Pancreas (tissue), 10 donors: ENCODE measurements at regions not wholly inside any gene's neighbourhood (a gene's known extent, or its start where the extent isn't known, plus 50 kb on each side); places are given as distances from the start of the nearest gene placed in this dataset.

ENCODE experiments used
- ATAC-seq, 4 donors: fragments of 200-7000 bp; cut with Tn5 transposase; one replicate each; pipeline versions ENCODE4 v1.8.0 to v1.9.1; 2020; ENCODE audit warnings: mild to moderate bottlenecking in 4 of 4, moderate library complexity in 4 of 4
- DNase-seq, 6 donors: peaks; one replicate each; pipeline ENCODE4 v3.0.0-alpha.2; 2020
- FAIRE-seq: peaks from 2 replicates; lab custom pipeline; 2012; peaks lifted over from hg19 to GRCh38; lab: Jason Lieb, UNC
- H3K27ac ChIP-seq, 4 donors: fragments of 200-600 bp; sonication (generic); 1 replicate in 3 of 4; 2 replicates in 1 of 4; pipeline versions ENCODE4 v1.5.0 to v1.8.0; 2020
- H3K27me3 ChIP-seq, 4 donors: fragments of 200-600 bp; one replicate each; pipeline ENCODE4 v1.8.0; 2021
- H3K36me3 ChIP-seq, 3 donors: fragments of 200-600 bp; sonication (generic) in 1 of 3; one replicate each; pipeline versions ENCODE4 v1.5.0 to v1.8.0; 2020 to 2021
- H3K4me1 ChIP-seq, 3 donors: fragments of 200-600 bp; one replicate each; pipeline ENCODE4 v1.8.0; 2021
- H3K4me3 ChIP-seq, 4 donors: fragments of 200-600 bp; sonication (generic) in 2 of 4; one replicate each; pipeline versions ENCODE4 v1.5.0 to v1.8.0; 2020 to 2021
- H3K9me3 ChIP-seq, 4 donors: fragments of 200-600 bp; one replicate each; pipeline ENCODE4 v1.8.0; 2021
- WGBS, 2 donors: extraction: QIAGEN DNeasy Blood & Tissue Kit; methylation state at CpG; one replicate each; pipeline ENCODE4 v1.1.7; 2013; 5-methylcytosine and 5-hydroxymethylcytosine counted together
- intact Hi-C, 3 donors: fragments of 100-400 bp; cut with DNase I; formaldehyde crosslinking; loops; one replicate each; pipeline versions ENCODE4 v1.11.1 to v1.14.2; 2022
- TF ChIP-seq, protein P1 (sequence below), 4 donors: fragments of 200-600 bp; sonication (generic) in 3 of 4; IDR thresholded peaks; one replicate each; pipeline versions ENCODE4 v1.5.0 to v1.8.0; 2021; ENCODE audit warnings: antibody characterized with exemption in 4 of 4
- donor health status: healthy with polysubstance abuse.
- donor health status: DM: no; HTN: no; CAD: no; lungs with moderate emphysema.
- donor health status: DM: no; HTN: no; CAD: no.
- donor health status: control.
- donor health status: control.
- donor health status: Bipolar disorder and iron deficiency.
- donor health status: DM: yes; HTN: yes; CAD: no.
- donor health status: DM: no; HTN: no; CAD: no.
- donor health status: DM: no; HTN: no; CAD: no.
- donor health status: DM: yes; HTN: yes; CAD: no.

DNA sequence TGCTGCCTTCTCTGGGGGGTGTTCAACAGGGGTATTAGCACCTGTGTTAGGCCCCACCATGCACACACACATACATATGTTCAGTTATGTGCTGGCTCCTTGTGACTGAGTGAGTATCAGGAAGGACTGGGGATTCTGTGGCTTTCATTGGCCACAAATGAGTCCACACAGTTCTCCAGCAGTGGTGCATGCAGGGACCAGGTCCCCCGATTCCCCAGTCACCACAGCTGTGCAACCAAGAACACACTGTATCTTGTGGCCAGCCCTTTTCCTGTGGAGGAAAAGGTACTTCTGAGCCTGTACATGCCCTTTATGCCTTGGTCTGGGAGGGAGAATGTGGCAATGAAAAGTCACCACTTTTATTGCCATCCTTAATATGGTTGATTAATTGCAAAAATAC, 74.9 kb upstream of the KLF7 start:
- Histone ChIP-seq H3K27ac (no peak overlapping the region), H3K9me3 (no peaks in the 10 kb centered on the region), H3K4me1 (no peaks in the 10 kb centered on the region), H3K4me3 (no peak overlapping the region), H3K27me3 (no peaks in the 10 kb centered on the region), H3K36me3 (no peaks in the 10 kb centered on the region)
- TF ChIP-seq, protein P1, sequence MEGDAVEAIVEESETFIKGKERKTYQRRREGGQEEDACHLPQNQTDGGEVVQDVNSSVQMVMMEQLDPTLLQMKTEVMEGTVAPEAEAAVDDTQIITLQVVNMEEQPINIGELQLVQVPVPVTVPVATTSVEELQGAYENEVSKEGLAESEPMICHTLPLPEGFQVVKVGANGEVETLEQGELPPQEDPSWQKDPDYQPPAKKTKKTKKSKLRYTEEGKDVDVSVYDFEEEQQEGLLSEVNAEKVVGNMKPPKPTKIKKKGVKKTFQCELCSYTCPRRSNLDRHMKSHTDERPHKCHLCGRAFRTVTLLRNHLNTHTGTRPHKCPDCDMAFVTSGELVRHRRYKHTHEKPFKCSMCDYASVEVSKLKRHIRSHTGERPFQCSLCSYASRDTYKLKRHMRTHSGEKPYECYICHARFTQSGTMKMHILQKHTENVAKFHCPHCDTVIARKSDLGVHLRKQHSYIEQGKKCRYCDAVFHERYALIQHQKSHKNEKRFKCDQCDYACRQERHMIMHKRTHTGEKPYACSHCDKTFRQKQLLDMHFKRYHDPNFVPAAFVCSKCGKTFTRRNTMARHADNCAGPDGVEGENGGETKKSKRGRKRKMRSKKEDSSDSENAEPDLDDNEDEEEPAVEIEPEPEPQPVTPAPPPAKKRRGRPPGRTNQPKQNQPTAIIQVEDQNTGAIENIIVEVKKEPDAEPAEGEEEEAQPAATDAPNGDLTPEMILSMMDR (IDR thresholded peaks at IDR 0.05): no peak
- DNase-seq (no peak), FAIRE-seq (no peak), ATAC-seq (no peak)
- WGBS, 2 donors: 73 to 88% methylated on average over 1 of the region's 1 CpG
- intact Hi-C loops: no loop called here

DNA sequence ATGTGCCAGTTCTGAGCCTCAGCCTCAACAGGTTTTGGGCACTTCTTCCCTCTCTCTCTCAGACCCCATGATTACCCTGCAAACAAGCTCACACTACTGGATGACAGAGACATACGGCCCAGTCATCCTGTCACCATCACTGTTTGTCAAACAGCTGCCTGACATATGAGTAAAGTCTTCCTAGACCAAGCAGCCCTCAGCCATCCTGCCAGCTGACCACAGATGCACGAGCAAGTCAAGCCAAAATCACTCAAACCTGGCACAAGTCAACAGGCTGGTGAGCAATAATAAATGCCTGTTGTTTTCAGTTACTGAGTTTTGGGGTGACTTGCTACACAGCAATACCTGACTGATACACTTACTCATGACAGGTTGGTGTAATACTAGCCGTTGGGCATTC, 75.5 kb upstream of the KLF7 start:
- H3K4me1 ChIP-seq: no peaks in the 10 kb centered on the region
- H3K9me3 ChIP-seq: no peaks in the 10 kb centered on the region
- no peaks in the 10 kb centered on the region for H3K36me3 ChIP-seq
- WGBS, 2 donors: 62 to 63% methylated on average over 3 of the region's 3 CpGs
- H3K27me3 ChIP-seq: no peaks in the 10 kb centered on the region
- FAIRE-seq (no peak), DNase-seq (no peak), ATAC-seq (no peak)
- H3K4me3 ChIP-seq: no peak overlapping the region
- intact Hi-C loops: no loop called here
- TF ChIP-seq, protein P1 (IDR thresholded peaks at IDR 0.05): no peak
- H3K27ac ChIP-seq: no peak overlapping the region

DNA sequence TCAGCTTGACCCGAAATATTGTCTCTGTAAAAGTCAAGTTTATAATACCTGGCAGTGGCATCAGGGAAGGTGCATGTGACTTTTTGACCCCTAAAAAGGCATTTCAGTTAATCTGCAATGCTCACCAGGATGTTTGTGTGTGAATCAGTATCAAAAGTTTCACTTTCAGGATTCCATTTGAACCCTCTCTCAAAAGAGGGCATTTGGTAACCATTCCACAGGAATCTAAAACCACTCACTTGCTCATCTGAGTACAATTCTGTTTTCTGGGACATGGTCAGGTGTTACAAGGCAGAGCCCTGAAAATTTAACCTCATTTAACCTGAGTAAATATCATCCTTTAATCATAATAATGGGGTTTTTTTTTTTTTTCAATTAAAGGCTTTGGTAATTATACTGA, 77.9 kb upstream of the KLF7 start:
- WGBS, 2 donors: 63 to 70% methylated on average over 1 of the region's 1 CpG
- H3K4me1 ChIP-seq: no peaks in the 10 kb centered on the region
- FAIRE-seq (no peak), ATAC-seq (no peak), DNase-seq (no peak)
- no peak overlapping the region for H3K4me3 ChIP-seq
- H3K36me3 ChIP-seq: no peaks in the 10 kb centered on the region
- no peaks in the 10 kb centered on the region for H3K27me3 ChIP-seq
- H3K9me3 ChIP-seq: no peaks in the 10 kb centered on the region
- H3K27ac ChIP-seq: no peak overlapping the region
- intact Hi-C loops: no loop called here
- TF ChIP-seq, protein P1 (IDR thresholded peaks at IDR 0.05): no peak

DNA sequence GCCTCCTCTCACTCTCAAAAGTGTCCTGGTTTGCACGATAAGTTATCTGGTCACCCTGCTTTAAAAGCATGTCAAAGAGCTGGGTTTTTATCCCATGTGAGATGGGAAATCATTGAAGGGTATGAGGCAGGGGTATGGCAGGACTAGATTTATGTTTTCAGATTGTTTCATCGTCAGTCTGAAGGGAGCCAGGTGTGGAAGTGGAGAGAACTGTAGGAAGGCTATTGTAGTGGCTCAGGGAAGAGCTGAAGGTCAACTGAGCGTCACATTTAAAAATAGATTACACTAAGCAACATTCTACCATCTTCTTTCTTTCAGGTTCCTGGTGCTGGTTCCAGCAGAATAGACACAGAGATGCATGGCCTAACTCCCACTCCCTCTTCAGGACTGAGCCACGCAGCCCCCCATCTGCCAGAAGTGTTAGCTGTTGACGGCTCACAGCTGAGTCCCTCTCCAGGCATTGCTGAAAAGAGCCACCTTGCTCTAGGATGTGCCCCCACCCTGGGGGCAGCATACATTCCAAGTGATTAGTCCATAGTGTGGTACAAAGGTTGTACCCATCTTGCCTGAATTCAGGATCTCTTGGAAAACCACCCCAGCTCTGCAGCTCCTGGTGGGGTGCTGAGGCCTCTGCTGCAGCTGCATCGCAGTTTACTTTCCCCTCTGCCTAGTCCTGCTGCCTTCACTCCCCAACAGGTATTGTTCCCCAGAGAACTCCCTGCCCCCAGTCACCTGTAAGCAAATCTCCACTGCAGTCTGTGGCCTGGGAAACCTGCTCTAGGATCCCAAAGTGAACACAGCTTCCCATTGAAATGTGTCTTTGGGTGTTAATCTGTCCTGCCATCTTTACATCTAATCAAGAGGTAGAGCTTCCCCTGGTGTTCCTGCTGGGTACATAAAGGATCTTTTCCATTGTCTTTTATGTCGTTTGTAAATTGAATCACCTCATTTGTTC, 79.5 kb upstream of the KLF7 start:
- WGBS, 2 donors: 56 to 57% methylated on average over 7 of the region's 7 CpGs

More for the DNA sequence above, 79.5 kb upstream of the KLF7 start:
- H3K4me3 ChIP-seq: no peak overlapping the region
- TF ChIP-seq, protein P1 (IDR thresholded peaks at IDR 0.05): no peak
- DNase-seq: no peak
- H3K27ac ChIP-seq: no peak overlapping the region
- H3K27me3 ChIP-seq: no peaks in the 10 kb centered on the region
- no peaks in the 10 kb centered on the region for H3K9me3 ChIP-seq
- FAIRE-seq: no peak
- ATAC-seq: no peak
- H3K36me3 ChIP-seq: no peaks in the 10 kb centered on the region
- H3K4me1 ChIP-seq: no peaks in the 10 kb centered on the region
- intact Hi-C loops: no loop called here
